A172 (cell line): ENCODE measurements at regions not wholly inside any gene's neighbourhood (a gene's known extent, or its start where the extent isn't known, plus 50 kb on each side); places are given as distances from the start of the nearest gene placed in this dataset.

Source experiments
- DNase-seq: peaks from one replicate; pipeline ENCODE4 v3.0.0-alpha.2; 2015; ENCODE audit warnings: low spot score

DNA sequence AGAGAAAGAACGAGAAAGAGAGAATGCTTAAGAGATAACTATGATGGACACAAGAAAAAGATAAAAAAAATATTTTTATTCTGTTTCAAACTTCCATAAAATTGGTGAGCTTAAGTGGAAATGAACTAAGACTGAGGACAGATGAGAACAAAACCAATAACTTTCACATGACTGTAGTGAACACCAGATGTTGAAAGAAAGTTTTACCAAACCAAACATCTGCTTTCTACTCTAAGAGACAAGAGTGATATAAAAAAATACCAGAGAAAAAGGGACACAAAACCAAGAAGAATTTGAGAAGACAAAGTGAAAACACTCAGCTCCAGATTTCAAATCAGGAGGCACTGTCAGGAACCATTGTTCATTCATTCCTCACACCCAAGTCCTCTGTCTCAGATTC, 147.9 kb downstream of the IMPG2 start:
- no peak for DNase-seq

DNA sequence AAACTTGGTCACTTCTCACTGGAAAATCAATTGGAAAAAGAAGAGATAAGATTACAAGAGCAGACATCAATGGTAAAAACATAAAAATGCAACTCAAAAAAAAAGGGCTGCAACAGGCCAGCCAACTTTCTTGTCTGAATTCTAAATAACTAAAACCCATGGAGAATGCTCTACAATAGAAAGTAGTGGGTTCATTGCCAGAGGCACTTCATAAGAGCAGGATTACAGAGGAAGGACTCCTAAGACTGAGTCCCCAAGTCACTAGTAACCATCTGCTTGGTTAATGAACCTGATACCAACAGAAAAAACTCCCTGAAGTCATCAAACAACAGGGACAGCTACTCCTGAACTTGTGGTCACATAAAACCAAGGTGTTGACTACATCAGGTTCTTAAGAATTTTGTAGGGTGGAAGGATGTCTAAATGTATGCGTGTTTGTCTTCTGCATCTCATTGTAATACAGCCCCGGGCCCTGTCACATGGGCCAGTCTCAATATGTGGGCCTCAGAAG, 148.6 kb downstream of the IMPG2 start:
- DNase-seq = no peak

DNA sequence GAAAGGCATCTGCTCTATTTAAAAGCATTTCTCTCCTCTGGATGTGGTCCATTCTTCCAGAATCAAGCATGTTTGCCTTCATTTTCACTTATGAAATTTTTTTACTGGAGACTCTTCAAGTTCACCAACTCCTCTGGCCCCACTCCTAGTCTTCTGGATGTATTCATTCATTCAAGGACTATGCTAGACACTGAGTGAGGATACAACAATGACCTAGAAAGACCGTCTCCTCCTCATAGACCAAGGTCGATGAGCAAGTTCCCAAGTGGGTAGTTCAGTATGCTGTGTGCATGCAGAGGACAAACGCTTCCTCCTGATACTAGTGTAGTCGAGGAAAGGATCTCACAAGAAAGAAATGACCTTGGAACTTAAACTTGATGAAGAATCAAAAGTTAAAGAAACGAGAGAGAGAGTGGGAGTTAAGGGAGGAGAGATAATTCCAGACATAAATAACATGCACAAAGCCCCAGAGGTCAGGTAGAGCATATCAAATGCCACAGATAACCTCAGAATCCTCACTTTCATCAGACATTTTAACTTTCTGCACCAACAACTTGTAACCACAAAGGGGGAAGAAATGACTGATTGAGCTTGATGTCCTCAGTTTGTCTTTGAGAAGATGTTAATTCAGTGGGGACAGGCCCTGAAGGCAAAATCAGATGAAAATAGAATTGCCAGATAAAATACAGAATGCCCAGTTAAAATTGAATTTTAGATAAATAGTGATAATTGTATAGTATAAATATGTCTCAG, 149.4 kb downstream of the IMPG2 start:
- DNase-seq = no peak

DNA sequence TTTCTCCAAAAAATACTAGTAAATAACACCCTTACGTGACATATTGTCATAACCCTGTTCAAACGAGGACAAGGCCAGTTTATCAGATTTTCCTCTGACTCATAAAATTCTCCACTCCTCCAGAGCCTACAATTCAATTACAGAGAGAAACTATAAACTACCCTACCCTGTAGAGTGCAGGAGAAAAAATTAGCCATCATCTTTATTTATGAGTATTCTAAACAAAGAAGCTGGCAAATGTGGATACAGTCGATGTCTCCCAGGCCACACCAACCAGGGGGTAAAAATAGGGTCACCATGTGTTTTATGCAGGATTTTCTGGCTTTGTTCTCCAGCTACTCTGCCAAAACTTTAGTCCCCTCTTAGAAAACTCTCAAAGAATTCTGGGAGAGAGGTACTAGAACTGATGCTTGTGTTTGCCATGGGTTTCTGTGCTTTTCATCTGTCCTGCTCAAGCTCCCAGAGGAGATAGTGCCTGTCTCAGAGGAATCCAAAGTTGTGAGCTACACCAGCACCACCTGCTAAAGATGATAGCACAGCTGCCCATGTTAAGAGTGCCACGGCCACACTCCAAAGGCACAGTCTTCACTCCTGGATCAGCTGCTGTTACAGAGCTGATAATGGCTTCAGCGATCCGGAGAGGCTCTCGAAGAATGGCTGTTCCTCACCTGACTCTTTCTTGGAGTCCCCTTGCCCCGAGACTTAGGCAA, 150.2 kb downstream of the IMPG2 start:
- DNase-seq = peak; percentile 18

DNA sequence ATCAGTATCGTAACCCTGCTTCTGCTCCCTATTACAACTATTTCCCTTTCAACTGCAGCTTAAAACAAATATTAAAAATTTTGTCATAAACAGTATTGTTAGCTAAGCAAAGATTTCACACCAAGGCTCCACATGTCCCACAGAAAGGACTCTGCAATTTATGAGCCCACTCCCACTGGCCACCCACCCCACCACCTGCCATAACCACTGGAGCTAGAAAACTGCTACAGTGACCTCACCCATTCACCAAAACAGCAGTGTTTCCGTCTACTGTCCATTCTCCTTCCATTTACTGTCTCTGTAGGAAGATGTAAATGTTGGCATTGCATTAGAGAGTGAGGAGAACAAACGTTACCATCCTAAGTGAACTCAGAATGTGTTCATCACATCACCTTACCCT, 150.9 kb downstream of the IMPG2 start:
- no peak for DNase-seq

DNA sequence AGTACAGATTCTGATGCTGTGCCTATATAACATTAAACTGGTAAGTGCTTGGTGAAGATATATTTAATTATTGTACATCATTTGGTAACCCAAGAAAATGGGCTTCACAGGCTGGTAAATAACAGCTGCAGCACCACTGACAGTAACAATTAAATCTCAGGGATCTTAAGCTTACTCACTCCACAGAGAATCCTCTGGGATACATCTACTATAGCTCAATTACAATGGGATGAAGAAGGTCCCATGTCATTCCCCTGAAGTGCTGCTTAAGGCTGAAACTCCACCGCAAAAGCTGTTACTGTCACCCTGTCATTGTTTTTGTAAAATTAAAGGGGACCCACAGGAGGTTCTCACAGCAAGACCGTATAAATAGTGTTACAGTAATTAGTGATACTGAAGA, 153.0 kb downstream of the IMPG2 start:
- no peak for DNase-seq

DNA sequence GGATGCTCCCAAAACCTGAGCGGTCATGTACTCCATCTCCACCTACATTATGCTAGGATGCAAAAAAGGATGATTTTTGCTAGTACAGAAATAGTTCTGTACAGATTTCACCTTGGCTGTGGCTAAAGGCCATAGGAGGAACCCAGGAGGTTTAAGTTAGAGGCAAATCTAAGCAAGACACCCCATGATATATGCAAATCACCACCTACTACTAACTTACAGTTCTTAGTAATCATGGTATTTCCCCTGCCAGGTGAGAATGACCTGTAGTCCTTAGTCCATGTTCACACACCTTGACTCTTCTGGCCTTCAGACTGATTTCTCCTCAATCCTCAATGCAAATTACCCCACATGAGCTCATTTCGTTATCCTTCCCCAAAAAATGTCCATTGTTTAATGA, 154.2 kb downstream of the IMPG2 start:
- no peak for DNase-seq

GRCh38 chr3:101163554-101163953, 156.8 kb downstream of the IMPG2 start:
- no peak for DNase-seq

- DNase-seq = no peak
Measured at GRCh38 chr3:101159478-101159877, 160.9 kb downstream of the IMPG2 start.

- no peak for DNase-seq
Measured at GRCh38 chr3:101158374-101158773, 162.0 kb downstream of the IMPG2 start.

GRCh38 chr3:101156787-101157345, 163.5 kb downstream of the IMPG2 start:
- DNase-seq = no peak

DNA sequence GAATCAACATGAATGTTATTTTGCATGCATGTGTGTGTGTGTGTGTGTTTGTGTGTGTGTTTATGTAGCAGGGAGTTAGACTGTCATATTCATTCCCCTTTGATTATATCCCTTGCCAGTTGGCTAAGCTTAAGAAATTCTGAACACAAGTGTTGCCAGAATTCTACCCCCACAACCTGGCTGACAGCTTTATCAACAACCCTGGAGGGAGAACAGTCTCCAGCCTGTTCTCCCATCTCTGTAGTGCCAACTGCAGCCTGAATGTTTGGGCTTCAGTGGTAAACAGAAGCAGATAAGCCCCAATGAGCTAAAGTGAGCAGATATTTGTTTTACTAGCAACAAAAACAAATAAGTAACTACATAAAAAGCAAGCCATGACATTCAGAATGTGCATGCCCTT, 162.6 kb upstream of the ABI3BP start:
- no peak for DNase-seq

DNA sequence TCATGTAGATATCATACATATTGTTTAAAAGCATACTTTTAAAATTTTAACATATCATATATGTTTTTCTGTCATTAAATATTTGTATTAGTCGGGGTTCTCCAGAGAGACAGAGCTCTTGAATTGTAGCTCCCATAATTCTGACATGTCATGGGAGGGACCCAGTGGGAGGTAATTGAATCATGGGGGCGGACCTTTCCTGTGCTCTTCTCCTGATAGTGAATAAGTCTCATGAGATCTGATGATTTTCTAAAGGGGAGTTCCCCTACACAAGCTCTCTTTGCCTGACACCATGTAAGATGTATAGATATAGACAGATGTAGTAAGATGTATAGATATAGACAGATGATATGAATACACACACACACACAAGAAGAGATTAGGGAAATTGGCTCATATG, 161.2 kb upstream of the ABI3BP start:
- DNase-seq = no peak

DNA sequence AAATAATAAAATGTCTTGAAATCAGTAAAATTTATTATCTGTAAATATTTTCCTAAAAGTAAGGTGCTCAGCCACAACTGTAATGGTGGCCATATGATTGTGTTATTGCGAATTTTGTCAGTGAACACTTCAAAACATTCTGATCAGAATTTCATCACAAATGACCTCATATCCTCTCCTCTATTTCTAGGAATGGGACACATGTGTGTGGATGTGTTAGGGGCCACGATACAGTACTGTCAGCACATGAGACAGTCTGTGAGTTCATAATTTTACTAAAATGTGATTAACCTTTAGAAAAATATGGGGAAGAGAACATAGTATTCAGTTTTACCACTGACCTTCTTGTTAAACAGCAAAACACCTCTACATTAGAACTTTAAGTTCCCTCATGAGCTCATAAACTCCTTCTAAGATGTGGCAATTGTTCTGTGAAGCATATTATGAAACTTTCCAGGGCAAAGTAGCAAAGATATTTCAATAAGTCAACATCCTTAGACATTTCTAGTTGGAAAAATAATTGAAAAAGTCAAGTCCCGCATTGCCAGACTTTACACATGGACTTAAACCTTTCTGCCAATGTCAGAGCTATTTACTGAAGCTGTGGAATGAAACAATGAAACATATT, 158.2 kb upstream of the ABI3BP start:
- DNase-seq = no peak

DNA sequence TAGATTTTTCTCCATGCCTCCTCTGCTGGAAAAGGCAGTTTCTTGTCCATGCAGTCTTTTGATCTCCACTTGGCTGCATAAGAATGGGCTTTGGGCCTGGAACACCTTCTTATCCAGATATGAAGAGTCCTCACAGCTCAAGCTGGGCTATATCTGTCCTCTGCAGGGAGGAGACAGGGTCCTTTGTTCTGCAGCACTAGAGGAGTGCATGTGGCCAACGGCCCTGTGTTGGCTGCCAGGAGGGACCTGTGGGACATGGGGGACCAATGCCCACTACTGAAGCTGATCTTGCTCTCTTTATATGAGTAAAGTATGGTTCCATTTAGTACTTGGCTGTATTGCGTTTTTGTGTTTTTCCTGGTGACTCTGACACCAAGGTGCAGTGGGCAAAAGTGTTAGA, 157.3 kb upstream of the ABI3BP start:
- DNase-seq = no peak

GRCh38 chr3:101149707-101150106, 156.5 kb upstream of the ABI3BP start:
- no peak for DNase-seq

- no peak for DNase-seq
Measured at GRCh38 chr3:101149251-101149650, 156.0 kb upstream of the ABI3BP start.

DNA sequence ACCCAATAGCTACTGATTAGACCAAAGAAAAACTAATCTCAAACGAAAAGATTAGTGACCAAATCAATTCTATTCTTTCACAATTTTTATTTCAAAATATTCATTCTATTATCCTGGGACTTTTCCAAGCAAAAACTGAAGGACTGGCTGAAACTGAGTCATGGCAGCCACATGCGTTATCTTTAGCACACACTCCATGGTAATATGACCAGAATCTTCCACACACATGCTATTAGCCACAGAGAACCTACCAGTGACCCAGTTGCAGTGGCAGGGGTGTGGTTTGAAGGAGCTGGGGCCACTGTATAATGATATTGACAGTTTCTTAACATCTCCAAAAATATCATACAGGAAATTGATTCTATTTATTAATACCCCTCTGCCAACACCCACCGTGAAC, 154.8 kb upstream of the ABI3BP start:
- no peak for DNase-seq

DNA sequence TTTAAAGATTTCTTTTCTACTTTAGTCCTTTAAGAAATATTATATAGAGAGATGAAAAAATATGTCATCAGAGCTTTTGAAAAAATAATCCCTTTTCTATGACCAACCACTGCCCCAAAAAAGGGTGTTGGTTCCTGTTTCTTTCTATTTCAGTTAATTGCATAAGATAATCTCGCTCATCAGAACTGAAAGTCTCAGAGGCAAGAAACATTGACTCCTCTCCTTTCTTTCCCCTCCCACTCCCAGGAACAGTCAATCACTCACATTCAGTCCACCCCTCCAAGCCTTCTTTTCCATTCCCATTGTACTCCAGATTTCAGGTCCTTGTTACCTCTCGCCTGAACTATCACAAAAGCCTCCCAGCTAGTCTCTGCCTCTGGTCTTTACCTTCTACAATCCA, 153.7 kb upstream of the ABI3BP start:
- DNase-seq = no peak

DNA sequence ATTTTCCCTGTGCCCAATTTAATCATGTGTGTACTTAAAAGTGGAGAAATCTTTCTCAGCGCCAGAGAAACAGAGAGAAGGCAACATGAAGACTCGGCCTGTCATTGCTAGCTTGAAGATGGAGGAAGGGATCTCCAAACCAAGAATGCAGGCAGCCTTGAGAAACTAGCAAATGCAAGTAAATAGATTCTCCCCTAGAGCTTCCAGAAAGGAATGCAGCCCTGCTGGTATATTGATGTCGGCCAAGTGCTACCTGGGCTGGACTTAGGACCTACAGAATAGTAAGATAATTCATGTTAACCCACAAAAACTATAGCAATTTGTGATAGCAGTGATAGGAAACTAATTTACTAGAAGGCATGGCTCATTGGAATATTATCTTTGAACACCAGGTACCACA, 150.9 kb upstream of the ABI3BP start:
- no peak for DNase-seq

- no peak for DNase-seq
Measured at GRCh38 chr3:101143012-101143411, 149.8 kb upstream of the ABI3BP start.

DNA sequence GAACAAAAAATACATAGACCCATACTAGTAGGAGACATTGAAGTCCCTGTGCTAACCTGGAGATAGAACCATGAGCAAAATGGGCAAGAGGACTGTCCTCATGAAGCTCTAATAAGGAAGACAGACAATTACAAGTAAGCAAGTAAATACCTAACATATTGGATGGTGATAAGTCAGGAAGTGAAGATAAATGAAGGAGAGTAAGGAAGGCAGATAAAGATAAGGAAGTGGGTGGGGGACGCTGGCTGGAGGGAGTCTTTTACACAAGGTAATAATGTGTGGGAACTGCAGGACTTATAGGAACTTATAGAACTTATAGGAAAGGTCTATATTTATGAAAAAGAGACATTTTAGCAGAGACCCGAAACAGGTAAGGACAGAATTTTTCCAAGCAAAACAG, 148.9 kb upstream of the ABI3BP start:
- no peak for DNase-seq

GRCh38 chr3:101141135-101141534, 147.9 kb upstream of the ABI3BP start:
- DNase-seq = no peak
